NCI-H446 treated with DMSO at 0.1 percent for 48 hours (cell line): ENCODE measurements at regions not wholly inside any gene's neighbourhood (a gene's known extent, or its start where the extent isn't known, plus 50 kb on each side); places are given as distances from the start of the nearest gene placed in this dataset.
"Not testable (repeated sequence)": the region's sequence is repeated elsewhere in the genome, so short reads cannot be mapped to it uniquely, and the experiment has no call there.

Source experiments
- DNase-seq: peaks from one replicate; lab custom pipeline; 2025; lab: John Stamatoyannopoulos, UW

DNA sequence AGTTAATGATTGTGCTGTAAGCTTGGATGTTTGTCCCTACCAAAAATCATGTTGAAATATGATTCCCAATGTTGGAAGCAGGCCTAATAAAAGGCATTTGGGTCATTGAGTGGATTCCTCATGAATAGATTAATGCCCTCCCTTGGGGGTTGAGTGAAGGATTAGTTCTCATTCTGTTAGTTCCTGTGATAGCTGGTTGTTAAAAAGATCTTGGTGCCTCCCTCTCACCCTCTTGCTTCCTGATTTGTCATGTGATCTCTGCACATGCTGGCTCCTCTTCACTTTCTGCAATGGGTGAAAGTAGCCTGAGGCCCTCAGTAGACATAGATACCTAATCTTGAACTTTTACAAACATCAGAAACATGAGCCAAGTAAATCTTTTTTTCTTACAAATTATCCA, 115.6 kb upstream of the HCRTR2 start:
- DNase-seq: peak; percentile 40

- no peak for DNase-seq
Measured at GRCh38 chr6:55064711-55065420, 109.4 kb upstream of the HCRTR2 start.

DNA sequence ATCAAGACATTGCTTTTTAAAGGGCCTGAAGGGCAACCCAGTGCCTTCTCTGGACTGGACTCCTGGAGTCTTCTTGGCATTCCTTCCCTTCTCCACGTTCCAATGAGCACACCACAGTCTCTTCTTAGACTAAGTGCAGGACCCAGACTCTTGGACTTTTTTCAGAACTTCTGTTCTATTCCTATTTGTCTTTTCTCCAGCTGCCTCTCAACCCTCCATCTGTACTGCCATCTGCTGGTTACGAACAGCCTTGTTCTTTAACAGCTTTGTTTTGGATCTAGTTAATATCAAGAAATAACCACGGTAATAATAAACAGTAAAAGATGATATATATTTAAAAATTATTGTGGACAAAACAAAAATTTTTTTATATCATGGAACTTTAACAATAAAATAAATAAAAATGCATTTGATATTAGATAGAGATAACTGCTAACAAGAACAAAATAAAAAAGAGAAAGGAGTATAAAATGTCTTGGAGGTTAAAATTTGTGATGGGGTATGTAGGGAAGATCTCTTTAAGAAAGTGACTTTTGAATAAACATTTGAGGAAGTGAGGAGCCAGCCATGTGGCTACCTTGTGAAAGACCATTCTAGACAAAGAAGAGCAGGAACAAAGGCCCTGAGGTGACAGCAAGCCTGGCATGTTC, 105.1 kb upstream of the HCRTR2 start:
- peak; percentile 68 for DNase-seq

- DNase-seq: no peak
Measured at GRCh38 chr6:55082021-55082420, 92.3 kb upstream of the HCRTR2 start.

DNA sequence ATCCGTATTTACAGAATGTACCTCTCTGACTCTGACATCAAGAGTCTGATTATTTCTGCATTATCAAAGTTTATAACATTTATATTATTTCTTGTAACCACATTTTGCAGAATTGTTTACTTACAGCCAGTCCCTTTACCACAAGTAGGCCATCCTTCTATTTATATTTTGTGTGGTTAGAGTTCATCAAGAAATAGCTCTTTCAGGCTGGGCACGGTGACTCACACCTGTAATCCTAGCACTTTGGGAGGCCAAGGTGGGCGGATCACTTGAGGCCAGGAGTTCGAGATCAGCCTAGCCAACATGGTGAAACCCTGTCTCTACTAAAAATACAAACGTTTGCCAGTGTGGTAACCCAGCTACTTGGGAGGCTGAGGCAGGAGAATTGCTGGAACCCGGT, 86.3 kb upstream of the HCRTR2 start:
- DNase-seq: not testable (repeated sequence)

DNA sequence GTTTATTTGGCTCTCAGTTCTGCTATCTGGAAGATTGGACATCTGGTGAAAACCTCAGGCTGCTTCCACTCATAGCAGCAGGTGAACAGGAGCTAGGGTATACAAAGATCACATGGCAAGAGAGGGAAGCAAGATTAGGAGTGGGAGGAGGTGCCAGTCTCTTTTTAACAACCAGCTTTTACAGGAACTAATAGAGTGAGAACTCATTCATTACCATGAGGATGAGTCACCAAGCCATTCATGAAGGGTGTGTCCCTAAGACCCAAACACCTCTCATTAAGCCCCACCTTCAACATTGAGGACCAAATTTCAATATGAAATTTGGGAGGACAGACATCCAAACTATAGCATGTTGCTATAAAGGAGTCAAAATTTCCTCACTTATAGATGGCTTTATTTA, 85.4 kb upstream of the HCRTR2 start:
- DNase-seq: no peak

- DNase-seq: no peak
Measured at GRCh38 chr6:55089325-55089724, 85.0 kb upstream of the HCRTR2 start.

- no peak for DNase-seq
Measured at GRCh38 chr6:55100686-55101085, 73.6 kb upstream of the HCRTR2 start.

- DNase-seq: no peak
Measured at GRCh38 chr6:55101157-55101556, 73.2 kb upstream of the HCRTR2 start.

GRCh38 chr6:55108134-55109130, 65.9 kb upstream of the HCRTR2 start:
- DNase-seq: no peak

DNA sequence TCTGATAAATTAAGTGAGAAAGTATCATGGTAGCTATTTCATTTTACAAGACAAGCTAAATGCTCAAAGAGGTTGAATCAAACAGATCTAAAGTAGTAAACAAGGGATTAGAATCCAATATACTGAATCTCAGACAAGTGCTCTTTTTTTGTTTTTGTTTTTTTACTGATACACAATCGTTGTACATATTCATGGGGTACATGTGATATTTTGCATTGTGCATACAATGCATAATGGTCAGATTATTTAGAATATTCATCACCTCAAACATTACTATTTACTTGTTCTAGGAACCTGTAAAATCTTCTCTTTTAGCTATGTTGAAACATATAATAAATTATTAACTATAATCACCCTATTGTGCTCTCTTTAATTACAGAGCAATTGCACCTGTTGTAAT, 57.0 kb upstream of the HCRTR2 start:
- DNase-seq: no peak

- not testable (repeated sequence) for DNase-seq
Measured at GRCh38 chr6:55124241-55124640, 50.1 kb upstream of the HCRTR2 start.
